ENCODE measurements at regions not wholly inside any gene's neighbourhood (a gene's known extent, or its start where the extent isn't known, plus 50 kb on each side); places are given as distances from the start of the nearest gene placed in this dataset.

- no peak for ATAC-seq
- no peak for TF ChIP-seq PATZ1 (CRISPR knock-in tag; IDR thresholded peaks at IDR 0.05; ENCODE audit: borderline replicate concordance)
- no peak for TF ChIP-seq ISL1 (CRISPR knock-in tag; IDR thresholded peaks at IDR 0.05)
- no peak for TF ChIP-seq PPARA (CRISPR knock-in tag; IDR thresholded peaks at IDR 0.05; ENCODE audit: borderline replicate concordance)
- no peak for TF ChIP-seq POU6F1 (CRISPR knock-in tag; IDR thresholded peaks at IDR 0.05; ENCODE audit: borderline replicate concordance, low read depth)
- TF ChIP-seq CREB5 (CRISPR knock-in tag; IDR thresholded peaks at IDR 0.05; ENCODE audit: low read depth) = no peak
- no peak for TF ChIP-seq ARNTL (CRISPR knock-in tag; IDR thresholded peaks at IDR 0.05; ENCODE audit: borderline replicate concordance, low read depth)
- TF ChIP-seq GLIS3 (CRISPR knock-in tag; IDR thresholded peaks at IDR 0.05) = no peak
- TF ChIP-seq OSR1 (CRISPR knock-in tag; IDR thresholded peaks at IDR 0.05) = no peak
- TF ChIP-seq CSRNP3 (CRISPR knock-in tag; IDR thresholded peaks at IDR 0.05) = no peak
- TF ChIP-seq TCF4 (CRISPR knock-in tag; IDR thresholded peaks at IDR 0.05; ENCODE audit: borderline replicate concordance) = no peak
- no peak for TF ChIP-seq ZNF8 (CRISPR knock-in tag; IDR thresholded peaks at IDR 0.05)
- no peak for TF ChIP-seq SNAI2 (CRISPR knock-in tag; IDR thresholded peaks at IDR 0.05)
These were observed 483.8 kb upstream of the EEF2KMT start for GRCh38 chr16:5581428-5581827.

GRCh38 chr16:5580772-5581171 is 483.2 kb upstream of the EEF2KMT start:
- no peak for ATAC-seq
- TF ChIP-seq SNAI2 (CRISPR knock-in tag; IDR thresholded peaks at IDR 0.05) (no peak), CREB5 (CRISPR knock-in tag; IDR thresholded peaks at IDR 0.05; ENCODE audit: low read depth) (no peak), ARNTL (CRISPR knock-in tag; IDR thresholded peaks at IDR 0.05; ENCODE audit: borderline replicate concordance, low read depth) (no peak), TOX (CRISPR knock-in tag; IDR thresholded peaks at IDR 0.05; ENCODE audit: borderline replicate concordance) (no peak), POU6F1 (CRISPR knock-in tag; IDR thresholded peaks at IDR 0.05; ENCODE audit: borderline replicate concordance, low read depth) (no peak), PATZ1 (CRISPR knock-in tag; IDR thresholded peaks at IDR 0.05; ENCODE audit: borderline replicate concordance) (no peak), CSDC2 (CRISPR knock-in tag; IDR thresholded peaks at IDR 0.05) (no peak), ZNF8 (CRISPR knock-in tag; IDR thresholded peaks at IDR 0.05) (no peak), ZFP30 (CRISPR knock-in tag; IDR thresholded peaks at IDR 0.05) (no peak)

- ATAC-seq = no peak
- no peak for TF ChIP-seq POU6F1 (CRISPR knock-in tag; IDR thresholded peaks at IDR 0.05; ENCODE audit: borderline replicate concordance, low read depth)
- no peak for TF ChIP-seq ESRRG (CRISPR knock-in tag; IDR thresholded peaks at IDR 0.05)
- no peak for TF ChIP-seq OSR1 (CRISPR knock-in tag; IDR thresholded peaks at IDR 0.05)
- TF ChIP-seq ZNF70 (CRISPR knock-in tag; IDR thresholded peaks at IDR 0.05) = no peak
- no peak for TF ChIP-seq ZFP30 (CRISPR knock-in tag; IDR thresholded peaks at IDR 0.05)
- no peak for TF ChIP-seq ISL1 (CRISPR knock-in tag; IDR thresholded peaks at IDR 0.05)
- no peak for TF ChIP-seq TOX (CRISPR knock-in tag; IDR thresholded peaks at IDR 0.05; ENCODE audit: borderline replicate concordance)
- no peak for TF ChIP-seq CSRNP3 (CRISPR knock-in tag; IDR thresholded peaks at IDR 0.05)
- no peak for TF ChIP-seq ZFP3 (CRISPR knock-in tag; IDR thresholded peaks at IDR 0.05)
- no peak for TF ChIP-seq CREB5 (CRISPR knock-in tag; IDR thresholded peaks at IDR 0.05; ENCODE audit: low read depth)
- no peak for TF ChIP-seq GLIS3 (CRISPR knock-in tag; IDR thresholded peaks at IDR 0.05)
- no peak for TF ChIP-seq ZNF8 (CRISPR knock-in tag; IDR thresholded peaks at IDR 0.05)
- no peak for TF ChIP-seq CSDC2 (CRISPR knock-in tag; IDR thresholded peaks at IDR 0.05)
These were observed 482.7 kb upstream of the EEF2KMT start for GRCh38 chr16:5580296-5580695.

Measured in SK-N-SH treated with all-trans-retinoic acid at 6 μM for 48 hours (cell line).